ENCODE measurements at regions not wholly inside any gene's neighbourhood (a gene's known extent, or its start where the extent isn't known, plus 50 kb on each side); places are given as distances from the start of the nearest gene placed in this dataset.
"Not testable (repeated sequence)": the region's sequence is repeated elsewhere in the genome, so short reads cannot be mapped to it uniquely, and the experiment has no call there.

DNA sequence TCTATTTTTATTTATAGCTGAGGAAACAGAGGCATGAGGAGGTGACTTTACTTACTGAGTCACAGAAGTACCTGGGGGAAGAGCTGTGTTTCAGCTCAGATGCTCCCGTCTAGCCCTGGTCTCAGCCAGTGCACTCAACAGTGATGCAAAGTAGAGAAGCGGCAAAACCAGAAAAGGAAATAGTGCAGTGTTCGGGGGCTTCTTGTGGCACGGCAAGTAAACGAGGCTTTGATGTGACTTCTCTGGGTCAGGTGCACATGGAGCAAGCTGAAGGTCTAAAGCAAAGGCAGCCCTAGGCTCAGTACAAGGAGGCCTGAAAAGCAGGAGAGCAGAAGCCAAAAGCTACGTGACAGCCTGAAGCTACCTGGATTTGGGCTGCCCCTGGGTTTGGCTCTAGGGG lies 526.7 kb upstream of the ADAMTS16 start:
- no peak for DNase-seq

DNA sequence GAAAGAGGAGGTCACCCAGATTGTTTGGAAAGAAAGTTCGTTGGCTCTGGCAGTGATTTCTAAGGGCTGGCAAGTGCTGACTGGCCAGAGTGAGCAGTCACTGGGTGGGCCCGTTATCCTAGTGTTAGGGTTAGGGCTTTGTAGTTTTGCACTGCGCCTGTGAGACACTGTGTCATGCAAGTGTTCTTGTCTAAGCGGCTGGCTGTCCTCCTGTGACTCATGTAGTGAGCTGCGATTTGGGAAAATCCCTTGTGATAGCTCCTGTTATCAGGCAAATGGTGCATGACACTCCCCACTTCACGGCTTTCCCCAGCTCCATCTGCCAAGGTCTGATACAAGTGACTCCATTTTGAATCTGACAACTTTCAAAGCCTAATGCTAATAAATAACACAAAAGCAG lies 526.0 kb upstream of the ADAMTS16 start:
- no peak for DNase-seq

DNA sequence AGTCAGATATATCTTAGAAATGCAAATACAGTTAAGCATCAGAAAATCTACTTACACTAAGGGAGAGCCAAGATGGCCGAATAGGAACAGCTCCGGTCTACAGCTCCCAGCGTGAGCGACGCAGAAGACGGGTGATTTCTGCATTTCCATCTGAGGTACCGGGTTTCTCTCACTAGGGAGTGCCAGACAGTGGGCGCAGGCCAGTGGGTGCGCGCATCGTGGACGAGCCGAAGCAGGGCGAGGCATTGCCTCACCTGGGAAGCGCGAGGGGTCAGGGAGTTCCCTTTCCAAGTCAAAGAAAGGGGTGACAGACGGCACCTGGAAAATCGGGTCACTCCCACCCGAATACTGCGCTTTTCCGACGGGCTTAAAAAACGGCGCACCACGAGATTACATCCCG lies 524.8 kb upstream of the ADAMTS16 start:
- DNase-seq, result not testable (repeated sequence)

DNA sequence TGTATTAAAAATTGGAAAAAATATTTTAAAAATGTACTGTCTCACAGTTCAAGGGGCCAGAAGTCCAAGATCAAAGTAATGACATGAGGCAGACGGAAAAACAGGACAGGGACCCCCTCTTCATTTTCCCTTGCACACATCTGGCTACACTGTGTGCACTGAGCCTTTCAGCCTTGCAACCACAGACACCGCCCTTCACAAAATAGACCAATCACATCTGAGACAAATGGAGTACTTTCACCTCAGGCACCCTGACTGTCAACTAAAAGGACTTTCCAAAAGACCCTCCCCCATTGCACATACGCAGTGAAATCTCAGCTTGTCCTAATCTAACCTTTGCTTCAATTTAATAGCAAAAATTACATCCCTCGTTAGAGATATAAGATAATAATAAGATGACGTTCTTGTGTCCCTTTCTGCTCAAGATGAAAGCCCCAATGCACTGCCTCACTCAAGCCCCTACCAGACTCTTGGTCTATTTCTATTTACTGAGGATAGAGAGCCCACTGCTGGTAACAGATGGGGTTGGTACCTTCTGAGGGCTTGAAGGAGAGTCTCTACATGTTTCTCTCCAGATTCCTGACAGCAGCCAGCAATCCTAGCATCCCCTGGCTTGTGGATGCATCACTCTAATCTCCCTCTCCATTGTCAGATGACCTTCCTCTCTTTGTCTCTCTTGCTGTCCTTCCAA lies 514.8 kb upstream of the ADAMTS16 start:
- no peak for DNase-seq

DNA sequence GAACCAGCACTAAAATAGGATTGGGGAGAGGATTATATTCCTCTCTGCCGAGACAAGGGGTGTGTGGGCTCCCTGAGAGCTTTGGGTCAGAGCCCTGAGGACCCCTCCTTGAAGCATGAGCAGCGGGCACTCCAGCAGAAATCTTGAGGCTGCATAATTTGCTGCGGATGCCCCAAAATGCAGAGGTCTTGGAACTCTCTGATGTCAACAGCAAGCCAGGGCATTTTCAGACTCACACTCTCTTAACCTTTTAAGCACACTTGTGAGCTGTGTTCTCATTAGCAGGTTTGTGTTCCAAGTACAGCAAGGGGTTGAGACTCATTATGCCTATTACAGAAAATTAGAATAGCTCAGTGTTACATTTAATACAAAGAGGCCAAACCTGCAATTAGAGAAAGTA lies 513.0 kb upstream of the ADAMTS16 start:
- no peak for DNase-seq

DNA sequence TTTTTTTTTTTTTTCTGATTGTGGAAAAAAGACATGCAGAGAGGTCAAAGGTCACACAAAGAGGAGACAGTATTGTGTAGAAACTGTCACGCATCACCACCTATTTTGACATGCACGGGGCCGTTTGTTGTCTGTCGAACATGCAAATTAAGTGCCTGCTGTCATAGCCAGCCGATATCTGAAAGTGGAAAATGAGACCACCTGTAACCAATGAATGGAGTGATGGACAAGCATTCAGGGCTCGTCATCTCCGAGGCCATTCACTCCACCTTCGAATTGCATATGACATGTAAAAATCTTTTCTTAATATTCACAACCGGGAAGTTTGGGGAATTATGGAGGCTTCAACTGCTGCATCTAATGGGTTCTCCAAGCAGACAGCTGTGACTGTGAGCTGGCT lies 512.2 kb upstream of the ADAMTS16 start:
- no peak for DNase-seq

DNA sequence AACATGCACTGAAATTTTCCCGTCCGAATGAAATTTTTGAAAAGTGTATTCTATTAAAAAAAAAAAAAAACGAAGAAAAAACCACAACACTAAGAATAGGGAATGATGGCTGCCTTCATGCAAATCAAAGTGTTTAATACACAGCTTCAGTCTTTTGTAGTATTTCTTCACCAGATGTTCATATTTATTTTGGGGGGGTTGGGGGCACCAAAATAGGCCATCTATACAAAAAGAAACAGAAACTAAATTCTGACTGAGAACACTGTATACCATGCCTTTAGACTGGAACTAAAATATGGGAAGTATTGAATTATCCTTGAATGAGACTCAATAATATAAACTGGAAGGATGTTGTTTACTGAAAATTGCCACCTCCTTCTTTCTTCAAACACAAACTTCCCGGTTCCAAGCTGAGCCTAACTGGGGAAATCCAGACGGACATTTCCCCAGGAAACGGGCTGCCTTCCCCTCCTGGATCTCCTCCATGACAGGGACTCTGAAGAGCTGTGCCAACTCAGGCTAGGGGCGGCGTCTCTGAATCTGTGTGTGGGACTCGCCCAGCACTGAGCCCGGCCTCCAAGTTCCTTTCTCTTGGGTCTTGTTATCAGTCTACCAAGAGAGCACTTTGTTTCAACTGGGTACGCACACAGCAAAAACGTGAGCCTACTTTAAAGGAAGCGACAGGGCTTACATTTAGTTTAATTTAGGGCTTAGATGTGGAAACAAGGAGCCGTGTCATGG lies 511.3 kb upstream of the ADAMTS16 start:
- no peak for DNase-seq

DNA sequence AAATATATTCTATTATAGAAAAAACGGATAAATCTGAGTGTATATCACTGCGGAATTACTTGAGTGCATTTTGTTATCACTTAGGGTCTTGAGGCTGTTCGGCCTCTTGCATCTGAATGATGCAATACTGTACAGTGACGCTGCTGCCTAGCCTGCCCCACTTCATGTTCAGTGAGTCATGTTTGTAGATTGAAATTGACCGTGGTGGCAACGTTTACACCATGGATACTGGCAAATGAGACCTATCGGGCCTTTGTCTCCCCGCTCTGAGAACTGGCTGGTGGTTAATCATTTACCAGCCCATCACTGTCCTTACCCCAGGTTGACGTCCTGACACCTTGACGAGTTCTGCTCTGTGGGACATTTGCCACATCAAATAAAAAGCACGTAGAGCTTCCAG lies 510.1 kb upstream of the ADAMTS16 start:
- no peak for DNase-seq

DNA sequence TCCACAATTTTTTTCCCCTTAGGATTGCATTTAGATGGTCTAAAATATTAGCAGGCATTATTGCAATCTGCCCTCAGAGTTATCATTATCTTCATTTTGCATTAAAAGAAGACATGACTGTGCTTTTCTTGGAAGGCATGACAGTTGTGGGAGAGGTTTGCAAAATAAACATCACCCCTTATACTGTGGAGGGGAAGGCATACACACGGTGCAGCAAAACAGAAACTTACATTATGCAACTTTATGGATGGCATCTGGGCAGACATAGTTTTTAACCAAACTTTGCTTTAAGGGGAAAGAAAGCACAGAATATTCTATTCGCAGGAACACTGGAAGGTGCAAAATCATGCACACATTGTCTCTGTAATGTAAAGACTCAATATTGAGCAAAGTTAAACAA lies 505.8 kb upstream of the ADAMTS16 start:
- no peak for DNase-seq

DNA sequence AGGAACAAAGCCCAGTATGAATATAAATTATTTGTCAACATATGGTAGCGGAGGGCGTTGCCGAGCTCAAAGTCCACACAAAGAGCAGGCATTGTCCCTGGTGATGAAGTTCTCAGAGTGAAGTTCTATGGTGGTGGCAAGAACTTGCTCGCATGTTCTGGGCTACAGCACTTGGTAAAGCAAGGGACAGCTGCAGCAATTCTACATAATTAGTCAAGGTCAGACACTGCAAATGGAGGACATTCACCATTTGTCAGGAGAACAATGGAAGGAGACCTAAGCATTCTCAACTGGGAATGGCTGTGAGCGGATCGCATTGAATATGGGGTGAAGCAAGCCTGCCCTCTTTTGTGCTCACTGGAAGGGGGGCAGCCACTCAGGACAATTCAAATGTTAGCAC lies 503.8 kb upstream of the ADAMTS16 start:
- no peak for DNase-seq

DNA sequence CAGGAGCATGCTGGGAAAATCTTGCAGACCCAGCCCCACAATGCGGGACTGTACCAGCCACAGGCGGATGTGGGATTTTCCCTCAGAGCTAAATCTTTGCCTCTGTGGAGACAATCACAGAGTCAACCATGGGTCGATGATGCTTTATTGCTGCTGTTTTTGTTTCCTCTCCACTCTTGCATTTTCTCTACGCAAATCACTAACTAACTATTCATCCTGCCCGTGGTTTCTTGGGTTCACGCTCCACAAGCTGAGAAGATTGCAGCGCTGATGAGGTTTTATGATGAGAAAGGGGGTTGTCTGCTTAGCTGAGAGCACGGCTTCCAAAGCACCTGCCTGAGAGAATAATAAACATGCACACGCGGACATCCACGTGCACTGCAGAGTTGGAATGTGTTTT lies 500.2 kb upstream of the ADAMTS16 start:
- DNase-seq, result no peak

DNA sequence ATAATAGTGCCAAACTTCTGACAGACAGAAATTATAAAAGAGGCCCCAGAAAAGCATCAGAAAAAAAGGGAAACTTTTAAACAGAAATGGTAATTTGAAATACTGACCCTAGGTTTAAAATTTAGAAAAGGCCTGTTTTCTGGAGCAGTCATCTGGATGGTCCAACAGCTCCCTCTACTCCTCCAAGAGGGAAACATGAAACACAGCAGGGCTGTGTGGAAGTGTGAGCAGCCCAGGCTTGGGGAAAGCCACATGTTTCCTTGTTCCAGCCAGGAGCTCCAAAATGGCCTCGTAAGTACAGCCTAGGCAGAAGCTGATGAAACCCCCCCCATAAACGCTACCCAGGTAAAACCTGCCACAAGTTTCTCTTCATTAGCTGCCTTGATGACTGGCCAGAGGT lies 499.3 kb upstream of the ADAMTS16 start:
- no peak for DNase-seq

DNA sequence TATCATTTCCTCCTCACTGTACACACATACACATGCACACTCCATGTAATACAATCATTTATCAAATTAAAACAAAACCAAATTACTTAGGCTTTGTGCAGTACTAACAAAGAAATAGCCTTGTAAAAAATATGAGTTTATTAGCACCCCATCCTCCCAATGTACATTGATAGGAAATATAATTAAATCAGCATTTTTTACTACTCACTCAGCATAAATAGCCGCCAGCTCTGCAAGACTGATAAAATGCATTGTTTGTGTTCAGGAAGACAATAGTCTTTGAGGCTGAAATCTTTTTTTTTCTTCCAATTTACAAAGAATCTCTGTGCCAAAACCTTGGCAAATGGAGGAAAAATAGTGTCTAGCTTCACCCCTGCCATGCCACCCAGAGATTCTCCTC lies 497.6 kb upstream of the ADAMTS16 start:
- DNase-seq, result no peak

DNA sequence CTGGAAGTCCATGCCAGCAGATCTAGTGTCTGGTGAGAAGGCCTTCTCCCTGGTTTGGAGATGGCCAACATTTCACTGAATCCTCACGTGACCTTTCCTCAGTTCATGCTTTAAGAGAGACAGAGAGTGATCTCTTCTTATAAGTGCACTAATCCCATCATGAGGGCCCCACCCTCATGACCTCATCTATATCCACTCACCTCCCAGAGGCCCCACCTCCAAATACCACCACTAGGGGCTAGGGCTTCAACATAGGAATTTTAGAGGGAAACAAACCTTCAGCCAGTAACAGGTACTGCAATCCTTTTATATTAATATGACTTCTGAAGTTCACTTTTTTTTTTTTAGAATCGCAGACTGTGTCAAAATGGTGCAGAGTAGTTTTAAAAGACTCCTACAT lies 496.9 kb upstream of the ADAMTS16 start:
- DNase-seq, result no peak

DNA sequence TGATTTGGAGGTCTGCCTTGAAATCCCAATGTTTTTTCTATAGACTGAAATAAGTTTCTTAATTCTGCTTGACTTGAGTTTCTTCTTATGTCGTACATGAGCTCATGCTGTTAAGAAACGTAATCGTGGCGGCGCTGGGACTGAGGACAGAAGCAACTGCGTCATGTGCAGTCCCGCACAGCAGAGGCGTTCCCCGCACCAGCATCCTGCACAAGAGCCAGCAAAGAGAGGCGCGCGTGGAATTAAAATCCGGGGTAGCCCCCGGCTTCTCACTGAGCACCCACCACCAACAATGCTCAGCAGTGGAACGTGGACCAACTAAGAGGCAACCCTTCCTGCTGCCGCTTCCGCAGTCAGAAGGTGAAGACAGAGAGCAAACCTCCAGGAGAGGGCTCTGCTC lies 496.2 kb upstream of the ADAMTS16 start:
- no peak for DNase-seq

DNA sequence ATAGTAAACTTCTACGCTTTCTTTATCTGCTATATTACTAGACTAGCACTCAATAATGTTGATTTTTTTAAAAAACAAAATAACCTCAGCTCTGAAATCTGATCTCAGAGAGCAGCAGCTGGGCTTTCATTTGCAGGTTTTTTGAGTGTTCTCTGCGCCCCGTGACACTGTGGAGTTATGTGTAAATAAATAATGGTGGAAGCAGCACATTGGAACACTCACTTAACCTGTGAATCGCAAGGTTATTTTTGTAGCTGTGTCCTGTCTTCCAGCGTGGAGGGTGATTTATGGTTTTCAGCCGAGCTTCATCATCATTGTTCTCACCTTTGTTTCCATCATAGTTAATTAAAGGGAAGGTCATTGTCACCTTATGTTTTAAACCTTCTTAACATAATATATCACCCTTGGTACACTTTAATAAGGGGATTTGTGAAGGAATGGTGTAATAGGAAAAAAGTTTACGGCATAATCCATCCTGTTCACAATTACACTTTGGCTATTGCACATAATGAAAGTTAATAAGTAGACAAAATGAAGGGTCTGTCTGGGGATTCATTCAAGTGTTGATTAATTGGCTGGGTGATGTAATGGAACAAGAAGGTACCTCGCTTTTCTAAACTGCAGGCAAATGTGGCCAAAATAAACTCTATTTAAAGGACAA lies 493.3 kb upstream of the ADAMTS16 start:
- no peak for DNase-seq

DNA sequence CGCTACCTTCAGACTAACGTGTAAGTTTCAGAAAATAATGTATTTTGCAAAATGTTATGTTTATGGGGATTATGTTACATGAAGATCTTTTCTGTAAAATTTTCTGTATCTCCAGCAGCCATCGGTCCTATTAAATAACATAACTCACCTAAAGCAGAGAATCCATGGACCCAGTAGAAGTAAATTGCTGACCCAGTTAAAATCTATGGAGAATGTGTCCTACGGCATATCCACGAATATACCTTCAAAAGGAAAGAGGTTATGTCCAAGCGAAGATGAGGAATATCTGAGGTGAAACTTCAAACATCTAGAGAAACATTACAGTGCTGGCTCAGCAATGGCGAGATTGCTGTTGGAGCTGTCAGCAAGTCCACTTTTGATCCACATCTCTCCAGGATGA lies 492.2 kb upstream of the ADAMTS16 start:
- DNase-seq, result no peak

DNA sequence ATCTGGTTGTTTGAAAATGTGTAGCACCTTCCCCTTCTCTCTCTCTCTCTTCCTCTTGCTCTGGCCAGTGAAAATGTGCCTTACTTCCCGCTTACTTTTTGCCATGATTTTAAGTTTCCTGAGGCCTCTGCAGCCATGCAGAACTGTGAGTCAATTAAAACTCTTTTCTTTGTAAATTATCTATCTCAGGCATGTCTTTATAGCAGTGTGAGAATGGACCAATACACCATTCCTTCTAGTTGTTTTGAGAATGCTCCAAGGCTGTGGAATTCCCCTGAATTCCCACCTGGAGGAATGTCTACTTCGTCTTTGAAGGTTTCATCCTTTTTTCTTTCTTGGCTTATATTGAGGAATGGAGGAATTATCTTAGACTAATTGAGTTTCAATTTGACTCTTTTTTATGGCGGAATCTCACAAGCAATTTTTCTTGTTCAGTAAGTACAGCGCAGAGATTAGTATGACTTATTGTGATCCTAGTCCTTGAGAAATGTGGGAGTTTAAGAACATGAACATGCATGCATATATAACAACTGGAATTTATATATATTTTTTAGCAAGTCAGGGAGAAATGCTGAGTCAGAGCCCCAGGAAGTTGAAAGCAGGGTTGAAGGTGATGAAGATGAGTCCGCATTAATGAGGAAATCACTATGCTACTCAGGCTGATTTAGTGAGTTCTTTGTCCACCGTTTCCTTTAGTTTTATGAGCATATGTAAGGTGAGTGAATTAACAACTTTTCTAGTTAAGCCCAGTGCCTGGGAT lies 488.1 kb upstream of the ADAMTS16 start:
- no peak for DNase-seq

DNA sequence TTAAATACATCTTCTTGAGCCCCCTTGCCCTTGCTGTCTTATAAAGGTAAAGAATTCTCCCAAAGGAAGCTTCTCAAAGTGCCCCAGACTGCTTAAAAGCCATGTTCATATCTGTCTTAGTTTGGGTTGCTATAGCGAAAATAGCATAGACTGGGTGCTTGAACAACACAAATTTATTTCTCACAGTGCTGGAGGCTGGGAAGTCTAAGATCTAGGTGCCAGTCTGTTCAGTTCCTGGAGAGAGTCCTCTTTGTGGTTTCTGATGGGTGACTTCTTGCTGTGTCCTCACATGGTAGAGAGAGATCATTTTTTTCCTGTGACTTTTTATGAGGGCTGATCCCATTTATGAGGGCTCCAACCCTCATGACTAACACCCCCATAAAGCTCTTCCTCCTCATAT lies 486.7 kb upstream of the ADAMTS16 start:
- DNase-seq, result no peak

DNA sequence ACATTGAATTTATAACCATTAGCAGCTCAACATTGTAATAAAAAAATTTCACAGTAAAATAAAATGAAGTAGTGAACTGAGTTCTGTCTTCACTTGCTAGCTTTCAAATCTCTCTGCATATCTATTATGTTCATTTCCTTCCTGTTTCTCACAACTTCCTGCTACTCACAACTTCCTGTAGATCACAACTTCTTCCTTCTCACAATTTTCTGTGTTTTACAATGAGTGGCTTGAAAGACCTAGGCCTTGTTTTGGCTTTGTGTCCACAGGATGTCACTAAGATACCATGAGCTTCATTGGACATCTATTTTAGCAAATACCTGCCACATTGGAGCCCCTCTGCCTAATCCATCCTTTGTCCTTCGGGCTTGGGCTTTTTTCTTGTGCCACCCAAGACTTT lies 480.3 kb upstream of the ADAMTS16 start:
- no peak for DNase-seq

DNA sequence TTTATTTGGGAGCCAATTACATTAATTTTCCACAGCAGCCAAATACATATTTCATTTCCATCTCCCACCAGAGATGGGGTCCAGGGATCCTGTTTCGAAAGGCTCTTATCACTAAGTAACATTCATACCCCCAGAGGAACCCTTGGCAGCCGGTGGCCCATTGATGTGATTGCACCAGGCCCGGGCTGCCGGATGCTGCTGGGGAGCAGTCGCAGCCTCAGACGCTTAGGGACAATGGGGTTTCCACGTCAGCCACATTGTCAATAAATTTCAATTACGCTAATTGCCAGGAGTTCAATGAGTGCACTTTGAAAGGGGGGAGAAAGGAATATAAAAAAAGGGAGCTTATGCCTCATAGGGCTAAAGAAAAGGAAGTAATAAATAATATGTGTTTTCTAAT lies 478.8 kb upstream of the ADAMTS16 start:
- no peak for DNase-seq

DNA sequence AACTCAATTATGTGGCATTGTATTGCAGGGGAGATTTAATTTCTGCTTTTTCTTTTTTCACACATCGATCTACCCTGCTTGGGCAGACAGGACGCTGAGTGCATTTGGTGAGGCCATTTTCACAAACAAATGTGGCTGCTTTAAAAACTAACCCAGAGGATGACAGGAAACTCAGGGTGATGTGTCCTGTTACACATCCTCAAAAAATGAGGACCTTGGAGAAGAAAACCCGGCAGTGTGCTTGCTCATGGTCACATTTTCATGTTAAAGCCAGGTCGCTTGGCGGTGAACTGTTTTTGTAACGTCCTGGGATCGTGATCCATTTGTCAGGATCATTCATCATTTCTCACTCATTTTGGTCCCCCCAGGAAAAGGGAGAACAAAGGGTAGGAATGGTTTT lies 478.3 kb upstream of the ADAMTS16 start:
- DNase-seq, result no peak

DNA sequence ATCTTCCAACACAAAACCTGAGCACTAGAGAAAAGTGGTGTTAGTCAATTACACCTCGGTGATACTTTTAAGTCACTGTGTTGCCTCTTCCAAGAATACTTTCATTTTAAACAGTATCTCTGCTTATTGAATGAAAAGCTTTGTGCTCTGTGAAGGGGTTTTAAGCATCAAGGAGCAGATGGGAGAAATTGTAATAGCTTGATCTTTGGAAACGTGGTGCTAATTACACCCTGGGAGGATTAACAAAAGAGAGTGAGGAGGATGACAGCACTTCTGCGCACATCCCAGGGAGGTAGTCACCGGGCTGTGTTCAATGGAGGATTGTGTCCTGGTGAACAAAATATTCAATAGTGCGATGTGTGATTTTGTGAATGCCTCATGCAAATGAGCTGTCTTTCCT lies 477.4 kb upstream of the ADAMTS16 start:
- DNase-seq, result no peak

DNA sequence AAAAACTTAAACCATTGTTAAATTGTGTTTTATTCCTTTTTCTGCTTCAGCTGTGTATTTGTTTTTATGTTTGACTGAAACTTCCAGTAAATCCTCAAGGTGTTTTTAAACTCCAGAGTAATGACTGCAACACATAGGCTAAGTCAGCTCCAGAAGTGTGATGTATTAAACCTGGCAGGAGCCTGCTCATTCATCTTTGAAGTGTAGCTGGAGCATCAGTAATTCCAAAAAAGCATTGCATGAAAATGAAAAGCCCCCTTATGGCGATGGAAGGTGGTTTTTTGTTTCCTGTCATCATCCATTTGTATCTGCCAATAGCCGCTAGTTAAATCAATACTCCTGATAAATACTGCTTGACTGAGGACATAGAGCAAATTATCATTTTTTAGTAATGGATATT lies 474.2 kb upstream of the ADAMTS16 start:
- no peak for DNase-seq

Measured in activated CD4-positive, CD25-positive, alpha-beta regulatory T cell (primary cell).